Esophagus muscularis mucosa (tissue), 3 donors: ENCODE measurements at regions not wholly inside any gene's neighbourhood (a gene's known extent, or its start where the extent isn't known, plus 50 kb on each side); places are given as distances from the start of the nearest gene placed in this dataset.

Source experiments
- CTCF ChIP-seq, 3 experiments: fragments of 200-600 bp in 2 of 3; fragments of 450-650 bp in 1 of 3; sonication (generic) in 2 of 3; IDR thresholded peaks; one replicate each; pipeline ENCODE4 v1.5.1; 2017 to 2019; ENCODE audit warnings: antibody characterized with exemption in 3 of 3, mild to moderate bottlenecking in 2 of 3, moderate library complexity in 1 of 3
- EP300 ChIP-seq: sonication (generic); formaldehyde crosslinking; IDR thresholded peaks from one replicate; pipeline ENCODE4 v1.6.1; 2017; ENCODE audit warnings: antibody characterized with exemption

- TF ChIP-seq CTCF (IDR thresholded peaks at IDR 0.05) (no peak), EP300 (no peak)
Measured at GRCh38 chr3:43817825-43818224, 127.1 kb downstream of the ABHD5 start.
